Lower lobe of right lung (tissue), 2 donors: ENCODE measurements at regions not wholly inside any gene's neighbourhood (a gene's known extent, or its start where the extent isn't known, plus 50 kb on each side); places are given as distances from the start of the nearest gene placed in this dataset.
A peak's percentile ranks its signal among the peaks of the same experiment; 100 is the strongest.

Source experiments
- ATAC-seq, 2 donors: fragments of 200-7000 bp; cut with Tn5 transposase; one replicate each; pipeline ENCODE4 v1.9.1; 2020 to 2022; ENCODE audit warnings: mild to moderate bottlenecking in 2 of 2, moderate library complexity in 2 of 2
- DNase-seq: peaks from one replicate; pipeline ENCODE4 v3.0.0-alpha.2; 2020
- H3K27ac ChIP-seq: fragments of 200-600 bp; one replicate; pipeline ENCODE4 v1.8.0; 2022
- H3K27me3 ChIP-seq: fragments of 200-600 bp; one replicate; pipeline ENCODE4 v1.8.0; 2022; ENCODE audit warnings: low read depth
- H3K36me3 ChIP-seq: fragments of 200-600 bp; one replicate; pipeline ENCODE4 v1.8.0; 2022; ENCODE audit warnings: mild to moderate bottlenecking
- H3K4me1 ChIP-seq: fragments of 200-600 bp; one replicate; pipeline ENCODE4 v1.8.0; 2022
- H3K4me3 ChIP-seq: fragments of 200-600 bp; one replicate; pipeline ENCODE4 v1.8.0; 2022; ENCODE audit warnings: mild to moderate bottlenecking
- H3K9me3 ChIP-seq: fragments of 200-600 bp; one replicate; pipeline ENCODE4 v1.8.0; 2022
- CTCF ChIP-seq: fragments of 200-600 bp; IDR thresholded peaks from one replicate; pipeline ENCODE4 v1.8.0; 2022; ENCODE audit warnings: antibody characterized with exemption, mild to moderate bottlenecking
- intact Hi-C: fragments of 100-400 bp; cut with DNase I; formaldehyde crosslinking; loops from one replicate; pipeline ENCODE4 v1.11.0; 2022
- donor health status: DM: no; HTN: yes; CAD: no; lungs with severe emphysema.

GRCh38 chr22:48327721-48328120 is 1500.0 kb downstream of the BRD1 start:
- no peak for ATAC-seq
- no peaks in the 10 kb centered on the region for H3K4me1 ChIP-seq
- no peaks in the 10 kb centered on the region for H3K27me3 ChIP-seq
- H3K4me3 ChIP-seq = no peak overlapping the region
- no peak for TF ChIP-seq CTCF
- H3K27ac ChIP-seq = no peak overlapping the region
- no peaks in the 10 kb centered on the region for H3K36me3 ChIP-seq
- intact Hi-C loops = no loop called here
- no peaks in the 10 kb centered on the region for H3K9me3 ChIP-seq
- DNase-seq = peak; percentile 20

GRCh38 chr22:48323746-48324145 is 1503.9 kb downstream of the BRD1 start:
- Histone ChIP-seq H3K9me3 (no peaks in the 10 kb centered on the region), H3K4me3 (no peak overlapping the region), H3K27ac (no peak overlapping the region), H3K36me3 (no peaks in the 10 kb centered on the region), H3K27me3 (no peaks in the 10 kb centered on the region), H3K4me1 (no peaks in the 10 kb centered on the region)
- intact Hi-C loops = no loop called here
- no peak for ATAC-seq
- no peak for DNase-seq
- TF ChIP-seq CTCF = no peak

GRCh38 chr22:48322907-48323306 is 1504.8 kb downstream of the BRD1 start:
- no peaks in the 10 kb centered on the region for H3K36me3 ChIP-seq
- intact Hi-C loops = no loop called here
- H3K4me1 ChIP-seq = no peaks in the 10 kb centered on the region
- no peak overlapping the region for H3K4me3 ChIP-seq
- DNase-seq (no peak), ATAC-seq (no peak)
- no peaks in the 10 kb centered on the region for H3K27me3 ChIP-seq
- TF ChIP-seq CTCF = no peak
- no peaks in the 10 kb centered on the region for H3K9me3 ChIP-seq
- no peak overlapping the region for H3K27ac ChIP-seq

- no peaks in the 10 kb centered on the region for H3K4me1 ChIP-seq
- peaks cover 4% of the 10 kb centered on the region for H3K27me3 ChIP-seq
- no peak for ATAC-seq
- no peak overlapping the region for H3K27ac ChIP-seq
- intact Hi-C loops = no loop called here
- no peaks in the 10 kb centered on the region for H3K9me3 ChIP-seq
- no peak overlapping the region for H3K4me3 ChIP-seq
- TF ChIP-seq CTCF = no peak
- no peaks in the 10 kb centered on the region for H3K36me3 ChIP-seq
- peak; percentile 33 for DNase-seq
Observed at GRCh38 chr22:48321986-48322545, 1505.6 kb downstream of the BRD1 start.

GRCh38 chr22:48320683-48321451 is 1506.8 kb downstream of the BRD1 start:
- ATAC-seq (no peak), DNase-seq (peak; percentile 26)
- no peak for TF ChIP-seq CTCF
- Histone ChIP-seq H3K9me3 (no peaks in the 10 kb centered on the region), H3K27me3 (peaks cover 4% of the 10 kb centered on the region), H3K4me1 (no peaks in the 10 kb centered on the region), H3K36me3 (no peaks in the 10 kb centered on the region), H3K4me3 (no peak overlapping the region), H3K27ac (no peak overlapping the region)
- intact Hi-C loops = no loop called here
